ENCODE measurements at regions not wholly inside any gene's neighbourhood (a gene's known extent, or its start where the extent isn't known, plus 50 kb on each side); places are given as distances from the start of the nearest gene placed in this dataset.

GRCh38 chr17:74015990-74016389, 187.5 kb upstream of the RPL38 start:
- Histone ChIP-seq H3K9me3 (ENCODE audit: low read length) (no peaks in the 10 kb centered on the region), H3K27ac (ENCODE audit: low read length) (no peak overlapping the region), H3F3A (ENCODE audit: insufficient read depth, low read length, poor library complexity, severe bottlenecking) (no peaks in the 10 kb centered on the region), H2AFZ (ENCODE audit: low read depth, low read length) (no peak overlapping the region), H3K36me3 (ENCODE audit: insufficient read depth, low read length) (no peaks in the 10 kb centered on the region), H3K9ac (ENCODE audit: low read length) (no peak overlapping the region), H3K4me2 (ENCODE audit: low read length) (no peak overlapping the region), H3K4me3 (ENCODE audit: low read length) (no peak overlapping the region), H3K79me2 (replicated peaks; ENCODE audit: insufficient read depth, low read length) (no peaks in the 10 kb centered on the region), H3K9me2 (ENCODE audit: insufficient read depth, low read length) (no peaks in the 10 kb centered on the region), H4K20me1 (ENCODE audit: insufficient read depth) (no peaks in the 10 kb centered on the region), H3K27me3 (ENCODE audit: insufficient read depth, low read depth, low read length) (no peaks in the 10 kb centered on the region)
- TF ChIP-seq POLR2AphosphoS5 (IDR thresholded peaks at IDR 0.05) (no peak), SMC3 (conservative IDR thresholded peaks at IDR 0.05; ENCODE audit: poor library complexity) (no peak), RAD21 (conservative IDR thresholded peaks at IDR 0.05) (no peak), CTCF (IDR thresholded peaks at IDR 0.05; ENCODE audit: poor library complexity, severe bottlenecking) (no peak), EZH2 (IDR thresholded peaks at IDR 0.05; ENCODE audit: borderline replicate concordance, insufficient read depth, low read length, poor library complexity, severe bottlenecking) (no peak), MXI1 (conservative IDR thresholded peaks at IDR 0.05; ENCODE audit: poor library complexity, severe bottlenecking) (no peak), EP300 (conservative IDR thresholded peaks at IDR 0.05; ENCODE audit: poor library complexity, severe bottlenecking) (no peak), TAF1 (IDR thresholded peaks at IDR 0.05; ENCODE audit: low read depth) (no peak)

- H3K79me2 ChIP-seq (replicated peaks; ENCODE audit: insufficient read depth, low read length) = no peaks in the 10 kb centered on the region
- no peaks in the 10 kb centered on the region for H3K9me3 ChIP-seq (ENCODE audit: low read length)
- no peaks in the 10 kb centered on the region for H3F3A ChIP-seq (ENCODE audit: insufficient read depth, low read length, poor library complexity, severe bottlenecking)
- H4K20me1 ChIP-seq (ENCODE audit: insufficient read depth) = no peaks in the 10 kb centered on the region
- H2AFZ ChIP-seq (ENCODE audit: low read depth, low read length) = no peak overlapping the region
- H3K9ac ChIP-seq (ENCODE audit: low read length) = no peak overlapping the region
- no peak overlapping the region for H3K27ac ChIP-seq (ENCODE audit: low read length)
- H3K4me2 ChIP-seq (ENCODE audit: low read length) = no peak overlapping the region
- H3K27me3 ChIP-seq (ENCODE audit: insufficient read depth, low read depth, low read length) = no peaks in the 10 kb centered on the region
- H3K4me3 ChIP-seq (ENCODE audit: low read length) = no peak overlapping the region
- no peaks in the 10 kb centered on the region for H3K9me2 ChIP-seq (ENCODE audit: insufficient read depth, low read length)
- no peaks in the 10 kb centered on the region for H3K36me3 ChIP-seq (ENCODE audit: insufficient read depth, low read length)
- TF ChIP-seq CTCF (IDR thresholded peaks at IDR 0.05; ENCODE audit: poor library complexity, severe bottlenecking) (no peak), EZH2 (IDR thresholded peaks at IDR 0.05; ENCODE audit: borderline replicate concordance, insufficient read depth, low read length, poor library complexity, severe bottlenecking) (no peak), EP300 (conservative IDR thresholded peaks at IDR 0.05; ENCODE audit: poor library complexity, severe bottlenecking) (no peak), REST (IDR thresholded peaks at IDR 0.05; ENCODE audit: borderline replicate concordance) (no peak), TAF1 (IDR thresholded peaks at IDR 0.05; ENCODE audit: low read depth) (no peak)
Measured at GRCh38 chr17:74016461-74016860, 187.0 kb upstream of the RPL38 start.

All from neural cell (in vitro differentiated cells).